Vagina (tissue), 2 donors: ENCODE measurements at regions not wholly inside any gene's neighbourhood (a gene's known extent, or its start where the extent isn't known, plus 50 kb on each side); places are given as distances from the start of the nearest gene placed in this dataset.

Experiments
- POLR2A ChIP-seq, 2 donors: fragments of 450-650 bp; IDR thresholded peaks; one replicate each; pipeline ENCODE4 v1.6.1; 2017; ENCODE audit warnings: antibody characterized with exemption in 2 of 2, mild to moderate bottlenecking in 2 of 2, moderate library complexity in 2 of 2
- TF ChIP-seq, protein P1 (sequence below), 3 experiments: fragments of 450-650 bp in 2 of 3; fragments of 200-600 bp in 1 of 3; sonication (generic) in 1 of 3; IDR thresholded peaks; one replicate each; pipeline ENCODE4 v1.5.1; 2017 to 2019; ENCODE audit warnings: antibody characterized with exemption in 3 of 3, mild to moderate bottlenecking in 2 of 3, moderate library complexity in 2 of 3

DNA sequence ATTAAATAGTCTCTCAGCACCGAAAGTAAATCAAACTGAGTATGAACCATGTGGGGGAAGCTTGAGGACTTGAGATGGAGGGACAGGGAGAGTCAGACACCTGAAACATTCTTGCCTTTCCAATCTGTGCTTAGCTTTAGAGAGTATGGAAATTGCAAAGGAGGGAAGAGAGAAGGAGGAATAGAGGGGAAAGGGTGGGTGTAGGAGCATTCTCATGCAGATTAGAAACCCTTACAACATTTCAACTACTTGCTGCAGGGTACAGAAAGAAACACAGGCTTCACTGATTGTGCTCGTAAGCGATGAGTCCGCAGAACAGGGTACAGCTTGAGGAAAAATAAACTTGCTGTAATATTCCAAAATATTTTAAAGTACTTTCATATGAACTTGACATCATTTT lies 73.8 kb downstream of the NIBAN1 start:
- TF ChIP-seq, protein P1, sequence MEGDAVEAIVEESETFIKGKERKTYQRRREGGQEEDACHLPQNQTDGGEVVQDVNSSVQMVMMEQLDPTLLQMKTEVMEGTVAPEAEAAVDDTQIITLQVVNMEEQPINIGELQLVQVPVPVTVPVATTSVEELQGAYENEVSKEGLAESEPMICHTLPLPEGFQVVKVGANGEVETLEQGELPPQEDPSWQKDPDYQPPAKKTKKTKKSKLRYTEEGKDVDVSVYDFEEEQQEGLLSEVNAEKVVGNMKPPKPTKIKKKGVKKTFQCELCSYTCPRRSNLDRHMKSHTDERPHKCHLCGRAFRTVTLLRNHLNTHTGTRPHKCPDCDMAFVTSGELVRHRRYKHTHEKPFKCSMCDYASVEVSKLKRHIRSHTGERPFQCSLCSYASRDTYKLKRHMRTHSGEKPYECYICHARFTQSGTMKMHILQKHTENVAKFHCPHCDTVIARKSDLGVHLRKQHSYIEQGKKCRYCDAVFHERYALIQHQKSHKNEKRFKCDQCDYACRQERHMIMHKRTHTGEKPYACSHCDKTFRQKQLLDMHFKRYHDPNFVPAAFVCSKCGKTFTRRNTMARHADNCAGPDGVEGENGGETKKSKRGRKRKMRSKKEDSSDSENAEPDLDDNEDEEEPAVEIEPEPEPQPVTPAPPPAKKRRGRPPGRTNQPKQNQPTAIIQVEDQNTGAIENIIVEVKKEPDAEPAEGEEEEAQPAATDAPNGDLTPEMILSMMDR (IDR thresholded peaks at IDR 0.05) = no peak
- no peak for TF ChIP-seq POLR2A (IDR thresholded peaks at IDR 0.05)
